Activated naive CD4-positive, alpha-beta T cell treated with anti-CD3 and anti-CD28 coated beads for 36 hours (primary cell): ENCODE measurements at regions not wholly inside any gene's neighbourhood (a gene's known extent, or its start where the extent isn't known, plus 50 kb on each side); places are given as distances from the start of the nearest gene placed in this dataset.

Experiments used
- CTCF ChIA-PET: fragments of 350-600 bp; sonication (Branson Sonifier 250); formaldehyde crosslinking; loops from one replicate; lab custom pipeline; 2021; ENCODE audit warnings: antibody characterized with exemption; lab: Charles Lee
- DNase-seq: peaks from one replicate; pipeline ENCODE4 v3.0.0-alpha.2; 2020
- H3K27ac Mint-ChIP-seq: one replicate; pipeline ENCODE4 v1.8.0; 2021; ENCODE audit warnings: mild to moderate bottlenecking, mixed read lengths
- H3K27me3 Mint-ChIP-seq: one replicate; pipeline ENCODE4 v1.8.0; 2021; ENCODE audit warnings: low read depth, mixed read lengths
- H3K36me3 Mint-ChIP-seq: one replicate; pipeline ENCODE4 v1.8.0; 2021; ENCODE audit warnings: low read depth, mixed read lengths
- H3K4me1 Mint-ChIP-seq: one replicate; pipeline ENCODE4 v1.8.0; 2021; ENCODE audit warnings: low read depth, mixed read lengths
- H3K4me3 Mint-ChIP-seq: one replicate; pipeline ENCODE4 v1.8.0; 2021; ENCODE audit warnings: mild to moderate bottlenecking, moderate library complexity, mixed read lengths
- H3K9me3 Mint-ChIP-seq: one replicate; pipeline ENCODE4 v1.8.0; 2021; ENCODE audit warnings: mixed read lengths
- intact Hi-C: fragments of 100-400 bp; cut with micrococcal nuclease; formaldehyde crosslinking; loops from one replicate; pipeline ENCODE4 v1.15.1; 2023

DNA sequence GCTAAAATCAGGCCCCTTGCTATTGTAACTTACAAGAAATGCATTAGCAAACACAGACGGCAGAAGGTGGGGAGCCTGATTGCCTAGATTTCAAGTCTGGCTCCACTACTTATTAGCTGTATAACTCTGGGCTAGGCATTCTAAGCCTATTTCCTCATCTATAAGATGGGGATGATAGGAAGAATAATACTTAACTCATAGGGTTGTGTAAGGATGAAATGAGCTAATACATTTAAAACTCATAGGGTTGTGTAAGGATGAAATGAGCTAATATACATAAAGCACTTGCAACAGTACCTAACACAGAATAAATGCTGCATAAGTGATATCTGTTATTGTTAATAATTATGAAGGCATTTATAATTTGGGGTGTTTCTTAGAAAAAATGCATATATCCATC is 60.1 kb upstream of the DIO2 start:
- DNase-seq, result no peak
- Mint-ChIP-seq H3K9me3 (no peaks in the 10 kb centered on the region), H3K27me3 (no peaks in the 10 kb centered on the region), H3K36me3 (no peaks in the 10 kb centered on the region), H3K27ac (no peak overlapping the region), H3K4me3 (no peak overlapping the region), H3K4me1 (no peaks in the 10 kb centered on the region)
- intact Hi-C loops, result no loop called here
- CTCF ChIA-PET, result no interaction called here

DNA sequence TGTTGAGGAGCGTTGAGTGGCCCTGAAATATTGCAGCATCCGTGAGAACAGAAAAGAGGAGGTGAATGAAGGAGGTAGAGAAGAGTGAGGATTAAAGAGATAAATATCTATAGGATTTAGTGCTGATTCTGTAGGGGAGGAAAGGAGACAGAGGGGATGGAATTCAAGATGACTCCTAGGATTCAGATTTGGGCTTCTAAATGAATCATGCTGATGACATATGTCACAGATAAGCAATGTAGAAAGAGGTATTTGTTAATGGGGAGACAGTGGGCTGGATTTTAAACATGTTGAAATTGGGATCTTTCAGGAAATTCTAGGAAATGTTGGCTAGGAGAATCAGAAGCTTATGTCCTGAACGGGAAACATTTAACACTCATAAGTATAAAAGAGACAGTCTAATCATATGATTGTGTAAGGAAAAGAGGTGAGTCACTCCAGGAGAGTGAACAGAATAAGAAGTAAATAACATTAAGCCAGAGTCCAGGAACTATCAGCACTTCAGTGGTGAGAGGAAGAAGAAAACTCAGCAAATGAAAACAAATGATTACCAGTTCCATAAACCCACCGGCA is 58.1 kb upstream of the DIO2 start:
- H3K27me3 Mint-ChIP-seq, result no peaks in the 10 kb centered on the region
- no peaks in the 10 kb centered on the region for H3K36me3 Mint-ChIP-seq
- DNase-seq, result no peak
- CTCF ChIA-PET, result no interaction called here
- H3K9me3 Mint-ChIP-seq, result no peaks in the 10 kb centered on the region
- H3K4me1 Mint-ChIP-seq, result no peaks in the 10 kb centered on the region
- H3K27ac Mint-ChIP-seq, result no peak overlapping the region
- H3K4me3 Mint-ChIP-seq, result no peak overlapping the region
- intact Hi-C loops, result no loop called here

DNA sequence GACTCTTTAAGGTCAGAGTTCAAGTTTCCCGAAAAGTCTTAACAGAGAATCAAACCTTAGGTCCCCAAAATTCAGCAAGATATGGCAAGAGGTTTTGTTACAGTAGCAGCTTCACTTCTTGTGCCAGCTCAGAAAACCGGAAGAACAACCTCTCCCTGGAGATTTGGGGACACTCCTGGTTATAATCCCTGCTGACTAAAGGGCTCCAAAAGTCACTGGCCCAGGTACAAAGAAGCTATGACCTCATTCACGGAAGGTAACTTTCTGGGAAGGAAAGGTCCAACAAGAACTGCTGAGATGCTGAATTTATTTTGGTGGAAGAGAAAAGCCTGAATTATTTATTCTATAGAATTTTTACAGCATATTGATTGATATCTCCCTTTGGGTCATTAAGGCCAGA is 55.6 kb upstream of the DIO2 start:
- Mint-ChIP-seq H3K4me3 (no peak overlapping the region), H3K27ac (no peak overlapping the region), H3K4me1 (no peaks in the 10 kb centered on the region), H3K9me3 (no peaks in the 10 kb centered on the region), H3K27me3 (no peaks in the 10 kb centered on the region), H3K36me3 (no peaks in the 10 kb centered on the region)
- DNase-seq, result no peak
- intact Hi-C loops, result no loop called here
- CTCF ChIA-PET, result no interaction called here

DNA sequence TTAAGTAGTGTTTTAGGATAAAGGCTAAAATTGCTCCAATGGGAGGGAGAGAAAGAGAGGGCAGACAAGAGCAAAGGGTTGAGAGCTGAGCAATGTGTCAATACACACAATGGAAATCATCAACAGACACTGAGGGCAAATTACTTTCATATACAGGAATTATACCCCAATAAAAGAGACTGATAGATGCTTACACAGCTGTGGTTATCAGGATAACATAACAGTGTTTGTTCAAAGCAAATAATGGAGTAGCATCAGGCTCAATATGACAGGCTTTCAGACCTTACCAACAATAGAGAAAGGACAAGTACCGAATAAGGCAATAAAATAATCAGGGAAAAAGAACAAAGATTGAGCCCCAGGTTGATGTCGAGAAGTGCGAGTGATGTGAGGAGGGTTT is 53.4 kb upstream of the DIO2 start:
- no peak for DNase-seq
- Mint-ChIP-seq H3K4me3 (no peak overlapping the region), H3K36me3 (no peaks in the 10 kb centered on the region)

More for the DNA sequence above, 53.4 kb upstream of the DIO2 start:
- Mint-ChIP-seq H3K27ac (no peak overlapping the region), H3K9me3 (no peaks in the 10 kb centered on the region), H3K4me1 (no peaks in the 10 kb centered on the region), H3K27me3 (no peaks in the 10 kb centered on the region)
- CTCF ChIA-PET, result no interaction called here
- intact Hi-C loops, result no loop called here
